HepG2 (cell line): ENCODE measurements at regions not wholly inside any gene's neighbourhood (a gene's known extent, or its start where the extent isn't known, plus 50 kb on each side); places are given as distances from the start of the nearest gene placed in this dataset.

Experiments
- ATAC-seq: fragments of 200-7000 bp; cut with Tn5 transposase; 3 replicates; pipeline ENCODE4 v1.9.1; 2020; ENCODE audit warnings: mild to moderate bottlenecking, moderate library complexity
- BruUV-seq: library from RNA; stranded (reverse); fragments of 400-500 nt; replicated peaks from 2 replicates; lab custom pipeline; 2021; lab: Mats Ljungman, UMichigan
- CTCF ChIA-PET: fragments of 300-600 bp; formaldehyde crosslinking; extraction: SDS; loops from one replicate; lab custom pipeline; 2021; ENCODE audit warnings: low total read pairs, inconsistent platforms, low intra/inter-chr PET ratio; lab: Yijun Ruan, JAX
- POLR2A ChIA-PET: fragments of 350-600 bp; sonication (Branson Sonifier 250); formaldehyde crosslinking; loops from one replicate; lab custom pipeline; 2020; ENCODE audit warnings: antibody characterized with exemption, inconsistent platforms; lab: Yijun Ruan, JAX
- DNase-seq: peaks from one replicate; pipeline ENCODE4 v3.0.0-alpha.2; 2015; ENCODE audit warnings: low spot score
- FAIRE-seq: peaks from 3 replicates; lab custom pipeline; 2011; peaks lifted over from hg19 to GRCh38; lab: Jason Lieb, UNC
- H2AFZ ChIP-seq: one replicate; pipeline ENCODE4 v1.6.1; 2011; ENCODE audit warnings: low read length, inconsistent platforms
- H3K27ac ChIP-seq: fragments of 300-600 bp; 3 replicates; pipeline ENCODE4 v1.8.0; 2011; ENCODE audit warnings: mixed run types, mild to moderate bottlenecking, mixed read lengths, low read length, inconsistent platforms; ENCODE audit not compliant: insufficient read depth; ENCODE audit errors: extremely low read length
- H3K27me3 ChIP-seq, 2 experiments: fragments of 200-600 bp in 1 of 2; 2 replicates in 1 of 2; 3 replicates in 1 of 2; pipeline versions ENCODE4 v1.6.0 to v1.8.0; 2011; ENCODE audit warnings: low read length in 2 of 2, mild to moderate bottlenecking in 2 of 2, moderate library complexity in 2 of 2, inconsistent platforms in 1 of 2; ENCODE audit not compliant: insufficient read depth in 2 of 2, control insufficient read depth in 1 of 2
- H3K36me3 ChIP-seq, 2 experiments: fragments of 200-600 bp in 1 of 2; replicated peaks in 1 of 2; 2 replicates in 1 of 2; 3 replicates in 1 of 2; pipeline versions ENCODE4 v1.5.1 to v1.8.0; 2011; ENCODE audit warnings: low read length in 2 of 2, inconsistent platforms in 1 of 2; ENCODE audit not compliant: insufficient read depth in 2 of 2, control insufficient read depth in 1 of 2
- H3K4me1 ChIP-seq: 2 replicates; pipeline ENCODE4 v1.5.1; 2012; ENCODE audit warnings: low read length, inconsistent platforms; ENCODE audit not compliant: insufficient read depth
- H3K4me2 ChIP-seq: 2 replicates; pipeline ENCODE4 v1.6.0; 2011; ENCODE audit warnings: low read depth, low read length, inconsistent platforms
- H3K4me3 ChIP-seq, 3 experiments: fragments of 200-600 bp in 1 of 3; sonication (generic), shearing (Covaris generic) in 1 of 3; replicated peaks in 1 of 3; 2 replicates each; pipeline ENCODE4 v1.5.1; 2011 to 2016; ENCODE audit warnings: low read length in 3 of 3, inconsistent platforms in 2 of 3, low read depth in 2 of 3, mild to moderate bottlenecking in 2 of 3, control low read depth in 1 of 3, mixed read lengths in 1 of 3; ENCODE audit not compliant: insufficient read depth in 1 of 3
- H3K79me2 ChIP-seq: one replicate; pipeline ENCODE4 v1.6.1; 2011; ENCODE audit warnings: low read length, inconsistent platforms; ENCODE audit not compliant: insufficient read depth
- H3K9ac ChIP-seq: 2 replicates; pipeline ENCODE4 v1.6.0; 2011; ENCODE audit warnings: mild to moderate bottlenecking, low read depth, low read length, inconsistent platforms; ENCODE audit not compliant: insufficient read depth
- H3K9me3 ChIP-seq: 2 replicates; pipeline ENCODE4 v1.5.1; 2012; ENCODE audit warnings: mild to moderate bottlenecking, low read length
- H4K20me1 ChIP-seq: 2 replicates; pipeline ENCODE4 v1.6.0; 2011; ENCODE audit warnings: inconsistent platforms, mild to moderate bottlenecking, low read length, moderate library complexity; ENCODE audit not compliant: insufficient read depth
- CENPT ChIP-seq: sonication (generic); formaldehyde crosslinking; IDR thresholded peaks from 2 replicates; pipeline ENCODE4 v1.8.0; 2022; ENCODE audit warnings: low read depth, mild to moderate bottlenecking, moderate library complexity, missing genetic modification reagents
- HMGXB4 ChIP-seq, 2 experiments: sonication (generic) in 1 of 2; formaldehyde crosslinking in 1 of 2; IDR thresholded peaks; 2 replicates each; pipeline versions ENCODE4 v1.4.0 to v1.6.1; 2018 to 2020; ENCODE audit warnings: missing genetic modification reagents in 2 of 2, borderline replicate concordance in 1 of 2, low read depth in 1 of 2, mild to moderate bottlenecking in 1 of 2, missing biosample characterization in 1 of 2
- IKZF4 ChIP-seq: sonication (generic); formaldehyde crosslinking; IDR thresholded peaks from 2 replicates; pipeline ENCODE4 v1.5.1; 2020; ENCODE audit warnings: borderline replicate concordance, mild to moderate bottlenecking, low read depth, missing genetic modification reagents; ENCODE audit errors: not compliant biosample characterization
- KAT7 ChIP-seq: IDR thresholded peaks from 2 replicates; pipeline ENCODE4 v1.6.1; 2018; ENCODE audit warnings: borderline replicate concordance, missing compliant biosample characterization
- MLX ChIP-seq: IDR thresholded peaks from 2 replicates; pipeline ENCODE4 v1.6.1; 2016
- MXI1 ChIP-seq: IDR thresholded peaks from 3 replicates; pipeline ENCODE4 v1.6.1; 2012; ENCODE audit warnings: low read depth, low read length, inconsistent platforms, borderline replicate concordance
- POGZ ChIP-seq: sonication (generic); formaldehyde crosslinking; IDR thresholded peaks from 2 replicates; pipeline ENCODE4 v1.4.0; 2020; ENCODE audit warnings: mild to moderate bottlenecking, missing genetic modification reagents
- POLR2G ChIP-seq: fragments of 200-400 bp; formaldehyde crosslinking; IDR thresholded peaks from 2 replicates; pipeline ENCODE4 v1.6.1; 2018; ENCODE audit warnings: mild to moderate bottlenecking, low read depth, low read length, moderate library complexity
- RARA ChIP-seq: IDR thresholded peaks from 2 replicates; pipeline ENCODE4 v1.6.1; 2016; ENCODE audit warnings: missing genetic modification reagents, missing compliant biosample characterization
- STAG1 ChIP-seq: sonication (generic); formaldehyde crosslinking; IDR thresholded peaks from 2 replicates; pipeline ENCODE4 v1.4.0; 2020; ENCODE audit warnings: missing genetic modification reagents
- U2AF1 ChIP-seq: fragments of 200-400 bp; formaldehyde crosslinking; optimal IDR thresholded peaks from 2 replicates; pipeline ENCODE3; 2017; ENCODE audit warnings: mild to moderate bottlenecking, low read depth, low read length
- ZFP1 ChIP-seq: IDR thresholded peaks from 2 replicates; pipeline ENCODE4 v1.6.1; 2016
- ZIK1 ChIP-seq: sonication (generic); formaldehyde crosslinking; IDR thresholded peaks from 2 replicates; pipeline ENCODE4 v1.5.0; 2020; ENCODE audit warnings: mild to moderate bottlenecking, low read depth, missing genetic modification reagents, borderline replicate concordance
- ZNF333 ChIP-seq: sonication (generic); formaldehyde crosslinking; IDR thresholded peaks from 2 replicates; pipeline ENCODE4 v1.4.0; 2020; ENCODE audit warnings: mild to moderate bottlenecking, missing genetic modification reagents, borderline replicate concordance
- ZNF547 ChIP-seq: sonication (generic); formaldehyde crosslinking; IDR thresholded peaks from 2 replicates; pipeline ENCODE4 v1.5.1; 2020; ENCODE audit warnings: mild to moderate bottlenecking, missing genetic modification reagents
- ZNF768 ChIP-seq: sonication (generic); formaldehyde crosslinking; IDR thresholded peaks from 2 replicates; pipeline ENCODE4 v1.4.0; 2020; ENCODE audit warnings: missing genetic modification reagents
- WGBS: methylation state at CpG from one replicate; pipeline ENCODE4 v1.1.6; 2017; ENCODE audit warnings: low lambda C conversion rate; 5-methylcytosine and 5-hydroxymethylcytosine counted together
- in situ Hi-C: cut with HindIII; loops from 2 replicates; pipeline ENCODE4 v1.10.0; 2017; ENCODE audit warnings: low pct_unique_long_range_greater_than_20kb; ENCODE audit not compliant: extremely low pct_ligation_motif_present
- intact Hi-C: fragments of 100-400 bp; cut with micrococcal nuclease; formaldehyde crosslinking; loops from one replicate; pipeline ENCODE4 v1.10.0; 2022; ENCODE audit not compliant: unreplicated experiment
- TF ChIP-seq, protein P1 (sequence below): sonication (generic); formaldehyde crosslinking; IDR thresholded peaks from 2 replicates; pipeline ENCODE4 v1.4.0; 2020; ENCODE audit warnings: missing genetic modification reagents, mild to moderate bottlenecking, borderline replicate concordance

DNA sequence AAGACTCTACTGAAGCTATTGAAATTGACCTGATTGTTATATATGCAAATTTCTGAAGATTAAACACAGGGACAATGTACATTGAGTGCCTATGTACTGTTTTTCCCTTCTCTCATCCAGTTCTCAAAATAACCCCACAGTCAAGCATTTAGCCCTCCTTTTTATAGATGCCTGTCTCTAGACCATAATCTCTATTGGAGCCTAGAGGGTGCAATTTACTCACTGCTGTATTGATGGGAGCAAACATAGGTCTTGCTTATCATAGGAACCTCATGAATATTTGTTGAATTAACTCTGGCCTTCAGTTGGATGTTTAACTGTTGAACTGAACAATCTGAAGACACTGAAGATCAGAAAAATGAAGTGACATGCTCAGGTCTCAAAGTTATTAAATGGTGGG, 183.0 kb downstream of the RFC3 start:
- DNase-seq (no peak), ATAC-seq (no peak), FAIRE-seq (no peak)
- TF ChIP-seq POLR2G, result no peak
- TF ChIP-seq STAG1 (CRISPR knock-in tag), result peak; percentile 36; the same call in 1 of the 2 replicates
- H4K20me1 ChIP-seq, result no peaks in the 10 kb centered on the region
- no TSS peak for BruUV-seq
- in situ Hi-C loops, result no loop called here
- intact Hi-C loops, result no loop called here
- H3K27me3 ChIP-seq, result no peaks in the 10 kb centered on the region
- H3K4me1 ChIP-seq, result peaks cover 9% of the 10 kb centered on the region; the same call in 1 of the 2 replicates
- ChIA-PET CTCF (no interaction called here), POLR2A (no interaction called here)
- no peak overlapping the region for H2AFZ ChIP-seq
- H3K4me2 ChIP-seq, result no peak overlapping the region
- H3K4me3 ChIP-seq, result no peak overlapping the region
- no peaks in the 10 kb centered on the region for H3K36me3 ChIP-seq
- H3K79me2 ChIP-seq, result no peaks in the 10 kb centered on the region
- no peaks in the 10 kb centered on the region for H3K9me3 ChIP-seq
- H3K9ac ChIP-seq, result no peak overlapping the region
- no peak overlapping the region for H3K27ac ChIP-seq

- intact Hi-C loops, result no loop called here
- Histone ChIP-seq H3K9me3 (no peaks in the 10 kb centered on the region), H3K4me2 (no peak overlapping the region), H3K4me3 (no peak overlapping the region), H3K36me3 (no peaks in the 10 kb centered on the region), H3K4me1 (peaks cover 9% of the 10 kb centered on the region; the same call in 1 of the 2 replicates), H3K79me2 (no peaks in the 10 kb centered on the region), H2AFZ (no peak overlapping the region), H3K9ac (no peak overlapping the region), H4K20me1 (no peaks in the 10 kb centered on the region), H3K27ac (no peak overlapping the region), H3K27me3 (no peaks in the 10 kb centered on the region)
- POLR2A ChIA-PET, result no interaction called here
- no peak for FAIRE-seq
- no TSS peak for BruUV-seq
- CTCF ChIA-PET, result no interaction called here
- no peak for ATAC-seq
- DNase-seq, result no peak
- in situ Hi-C loops, result no loop called here
- WGBS, result 100% methylated on average over 4 of the region's 4 CpGs
- TF ChIP-seq IKZF4 (CRISPR knock-in tag), result no peak
- TF ChIP-seq MXI1, result no peak
- no peak for TF ChIP-seq ZFP1 (CRISPR knock-in tag)
- TF ChIP-seq MLX, result no peak
- TF ChIP-seq POGZ (CRISPR knock-in tag), result no peak
- TF ChIP-seq U2AF1, result no peak
- no peak for TF ChIP-seq ZNF768 (CRISPR knock-in tag)
- no peak for TF ChIP-seq CENPT (CRISPR knock-in tag)
- no peak for TF ChIP-seq RARA
- no peak for TF ChIP-seq ZIK1 (CRISPR knock-in tag)
- no peak for TF ChIP-seq HMGXB4 (CRISPR knock-in tag; IDR thresholded peaks at IDR 0.05; ENCODE audit: borderline replicate concordance in 1 of 2, low read depth in 1 of 2)
- TF ChIP-seq, protein P1, sequence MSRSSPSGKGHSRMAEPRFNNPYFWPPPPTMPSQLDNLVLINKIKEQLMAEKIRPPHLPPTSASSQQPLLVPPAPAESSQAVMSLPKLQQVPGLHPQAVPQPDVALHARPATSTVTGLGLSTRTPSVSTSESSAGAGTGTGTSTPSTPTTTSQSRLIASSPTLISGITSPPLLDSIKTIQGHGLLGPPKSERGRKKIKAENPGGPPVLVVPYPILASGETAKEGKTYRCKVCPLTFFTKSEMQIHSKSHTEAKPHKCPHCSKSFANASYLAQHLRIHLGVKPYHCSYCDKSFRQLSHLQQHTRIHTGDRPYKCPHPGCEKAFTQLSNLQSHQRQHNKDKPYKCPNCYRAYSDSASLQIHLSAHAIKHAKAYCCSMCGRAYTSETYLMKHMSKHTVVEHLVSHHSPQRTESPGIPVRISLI, result no peak
- no peak for TF ChIP-seq ZNF547 (CRISPR knock-in tag)
- TF ChIP-seq KAT7 (CRISPR knock-in tag), result no peak
- TF ChIP-seq ZNF333 (CRISPR knock-in tag), result no peak
Observed at GRCh38 chr13:34001389-34001788, 183.4 kb downstream of the RFC3 start.
